ENCODE measurements at regions not wholly inside any gene's neighbourhood (a gene's known extent, or its start where the extent isn't known, plus 50 kb on each side); places are given as distances from the start of the nearest gene placed in this dataset.

GRCh38 chr6:114997813-114998292, 655.0 kb upstream of the HS3ST5 start:
- no peak for TF ChIP-seq CTCF (IDR thresholded peaks at IDR 0.05; ENCODE audit: low read length)
- no peak for TF ChIP-seq EZH2 (IDR thresholded peaks at IDR 0.05; ENCODE audit: borderline replicate concordance, low read length)

All from OCI-LY1 (cell line).